GM20000 (cell line): ENCODE measurements at regions not wholly inside any gene's neighbourhood (a gene's known extent, or its start where the extent isn't known, plus 50 kb on each side); places are given as distances from the start of the nearest gene placed in this dataset.
A peak's percentile ranks its signal among the peaks of the same experiment; 100 is the strongest.

Source experiments
- DNase-seq: peaks from one replicate; pipeline ENCODE4 v3.0.0; 2012; ENCODE audit warnings: low spot score
- CTCF ChIP-seq: IDR thresholded peaks from 2 replicates; pipeline ENCODE4 v1.5.1; 2012; ENCODE audit warnings: mild to moderate bottlenecking, control low read depth; ENCODE audit errors: extremely low read depth, missing control alignments

DNA sequence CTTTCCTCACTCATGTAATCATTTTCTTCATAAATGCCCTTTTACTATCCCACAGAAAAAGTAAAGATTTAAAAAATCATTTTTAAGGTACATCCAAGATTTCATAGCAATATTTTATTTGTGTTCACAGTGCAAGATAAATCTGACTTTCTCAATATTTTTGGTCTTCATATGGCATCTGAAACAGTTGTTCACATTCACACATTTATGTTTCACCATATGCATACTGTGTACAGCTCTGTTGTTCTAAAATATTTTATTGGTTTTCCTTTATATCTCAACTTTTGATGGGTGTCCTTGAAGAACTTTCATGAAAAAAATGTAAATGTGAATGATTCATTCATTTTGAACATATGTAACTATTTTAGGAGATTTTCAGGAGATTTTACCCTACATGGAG, 348.7 kb downstream of the SNAPC1 start:
- no peak for TF ChIP-seq CTCF
- no peak for DNase-seq

GRCh38 chr14:62117010-62117750, 355.0 kb downstream of the SNAPC1 start:
- TF ChIP-seq CTCF = peak; percentile 18
- peak; percentile 69 for DNase-seq

DNA sequence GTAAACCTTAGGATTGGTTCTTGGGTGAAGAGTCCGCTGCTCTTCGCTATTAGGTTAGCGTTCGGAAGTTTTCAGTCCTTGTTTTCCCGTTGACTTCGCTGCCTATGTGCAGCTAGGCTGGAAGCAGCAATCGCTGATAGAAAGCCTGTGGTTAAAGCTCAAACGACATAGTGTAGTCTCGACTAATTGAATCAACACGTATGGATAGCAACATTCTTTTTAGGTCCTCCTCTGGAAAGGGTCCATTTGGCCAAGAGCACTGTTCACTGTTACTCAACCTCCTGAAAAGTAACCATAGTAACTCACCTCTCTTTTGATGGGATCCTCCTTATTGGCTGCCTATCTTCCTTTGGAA, 355.5 kb downstream of the SNAPC1 start:
- DNase-seq = no peak
- TF ChIP-seq CTCF = no peak

DNA sequence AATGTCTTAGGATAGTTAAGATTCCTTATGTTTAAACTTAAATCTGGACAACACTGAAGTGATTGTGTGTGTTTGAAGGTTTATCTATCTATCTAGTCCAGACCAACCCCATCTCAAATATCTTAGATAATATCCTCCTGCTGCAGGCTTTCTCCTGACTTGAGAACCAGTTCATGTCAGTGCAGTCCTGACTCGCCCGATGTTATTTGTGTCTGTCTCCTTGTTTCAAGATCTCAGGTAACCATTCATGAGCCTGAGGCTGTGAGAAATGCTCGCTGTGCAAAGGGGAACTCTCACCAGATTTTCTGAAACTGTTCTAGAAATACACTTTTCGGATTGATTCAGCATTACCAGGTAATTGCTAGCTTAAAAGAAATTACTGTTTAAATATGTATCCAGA, 356.2 kb downstream of the SNAPC1 start:
- no peak for TF ChIP-seq CTCF
- peak; percentile 12 for DNase-seq

DNA sequence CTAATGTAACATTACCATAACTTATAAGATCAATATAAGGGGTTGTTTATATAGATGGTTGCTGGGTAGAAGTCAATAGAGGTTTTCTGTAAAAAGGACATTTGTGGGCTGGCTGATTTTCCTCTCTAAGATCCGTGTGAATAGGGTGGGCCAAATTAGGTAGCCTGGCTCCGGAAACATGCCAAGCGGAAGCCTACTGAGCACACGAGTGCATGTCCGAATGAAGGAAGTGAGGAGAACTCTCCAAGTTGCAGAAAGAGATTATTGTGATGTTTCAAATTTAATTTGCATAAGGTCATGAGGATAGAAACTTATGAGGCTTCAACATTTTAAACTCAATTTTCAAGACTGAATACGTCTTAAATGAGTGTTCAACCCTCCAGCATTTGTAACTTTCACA, 356.7 kb downstream of the SNAPC1 start:
- TF ChIP-seq CTCF = no peak
- no peak for DNase-seq

GRCh38 chr14:62123961-62124360, 361.7 kb downstream of the SNAPC1 start:
- no peak for TF ChIP-seq CTCF
- no peak for DNase-seq

GRCh38 chr14:62125793-62126192, 363.6 kb downstream of the SNAPC1 start:
- no peak for TF ChIP-seq CTCF
- DNase-seq = no peak
